ENCODE measurements at regions not wholly inside any gene's neighbourhood (a gene's known extent, or its start where the extent isn't known, plus 50 kb on each side); places are given as distances from the start of the nearest gene placed in this dataset.

GRCh38 chr16:79918916-79919315, 318.4 kb upstream of the MAF start:
- TF ChIP-seq OSR1 (CRISPR knock-in tag; IDR thresholded peaks at IDR 0.05) = no peak
- no peak for TF ChIP-seq PPARA (CRISPR knock-in tag; IDR thresholded peaks at IDR 0.05; ENCODE audit: borderline replicate concordance)
- TF ChIP-seq POU6F1 (CRISPR knock-in tag; IDR thresholded peaks at IDR 0.05; ENCODE audit: borderline replicate concordance, low read depth) = no peak
- no peak for TF ChIP-seq ZNF70 (CRISPR knock-in tag; IDR thresholded peaks at IDR 0.05)
- TF ChIP-seq TCF4 (CRISPR knock-in tag; IDR thresholded peaks at IDR 0.05; ENCODE audit: borderline replicate concordance) = no peak
